Jurkat, Clone E6-1 (cell line): ENCODE measurements at regions not wholly inside any gene's neighbourhood (a gene's known extent, or its start where the extent isn't known, plus 50 kb on each side); places are given as distances from the start of the nearest gene placed in this dataset.
"Not testable (repeated sequence)": the region's sequence is repeated elsewhere in the genome, so short reads cannot be mapped to it uniquely, and the experiment has no call there.

Source experiments
- DNase-seq: peaks from one replicate; pipeline ENCODE4 v3.0.0-alpha.2; 2011; ENCODE audit warnings: low read depth, low spot score
- H3K4me3 ChIP-seq: 2 replicates; pipeline ENCODE4 v1.5.1; 2011; ENCODE audit warnings: mild to moderate bottlenecking, low read length, control low read depth, moderate library complexity

- H3K4me3 ChIP-seq, DNase-seq: not testable (repeated sequence)
Measured at GRCh38 chr7:63580536-63581300, 417.9 kb upstream of the ZNF722 start.

- not testable (repeated sequence) for DNase-seq, H3K4me3 ChIP-seq
Measured at GRCh38 chr7:63582771-63583170, 415.9 kb upstream of the ZNF722 start.

GRCh38 chr7:63587151-63587853 lies 411.3 kb upstream of the ZNF722 start:
- DNase-seq, result not testable (repeated sequence)

GRCh38 chr7:63591249-63591648 lies 407.4 kb upstream of the ZNF722 start:
- not testable (repeated sequence) for DNase-seq, H3K4me3 ChIP-seq

More at GRCh38 chr7:63587151-63587853, 411.3 kb upstream of the ZNF722 start:
- H3K4me3 ChIP-seq, result not testable (repeated sequence)

GRCh38 chr7:63603812-63604211 lies 394.8 kb upstream of the ZNF722 start:
- DNase-seq, H3K4me3 ChIP-seq: not testable (repeated sequence)

- not testable (repeated sequence) for H3K4me3 ChIP-seq, DNase-seq
Measured at GRCh38 chr7:63604853-63605252, 393.8 kb upstream of the ZNF722 start.

- not testable (repeated sequence) for H3K4me3 ChIP-seq, DNase-seq
Measured at GRCh38 chr7:63617595-63617994, 381.1 kb upstream of the ZNF722 start.

GRCh38 chr7:63620169-63620735 lies 378.4 kb upstream of the ZNF722 start:
- H3K4me3 ChIP-seq, DNase-seq: not testable (repeated sequence)

- not testable (repeated sequence) for H3K4me3 ChIP-seq
Measured at GRCh38 chr7:63627590-63628485, 370.8 kb upstream of the ZNF722 start.

GRCh38 chr7:63629024-63629423 lies 369.6 kb upstream of the ZNF722 start:
- not testable (repeated sequence) for H3K4me3 ChIP-seq, DNase-seq

More at GRCh38 chr7:63627590-63628485, 370.8 kb upstream of the ZNF722 start:
- DNase-seq, result not testable (repeated sequence)

GRCh38 chr7:63636585-63636984 lies 362.1 kb upstream of the ZNF722 start:
- peak; percentile 0 for DNase-seq
- not testable (repeated sequence) for H3K4me3 ChIP-seq

- DNase-seq, result peak; percentile 82
Measured at GRCh38 chr7:63665553-63665952, 333.1 kb upstream of the ZNF722 start.

GRCh38 chr7:63691408-63691807 lies 307.2 kb upstream of the ZNF722 start:
- H3K4me3 ChIP-seq, DNase-seq: not testable (repeated sequence)

More at GRCh38 chr7:63665553-63665952, 333.1 kb upstream of the ZNF722 start:
- H3K4me3 ChIP-seq, result not testable (repeated sequence)

GRCh38 chr7:63694296-63694695 lies 304.4 kb upstream of the ZNF722 start:
- not testable (repeated sequence) for H3K4me3 ChIP-seq, DNase-seq
